Activated CD4-positive, alpha-beta memory T cell treated with anti-CD3 and anti-CD28 coated beads, Interleukin-2, amount 10 ng/mL, durations not matched to agents 7 days and 5 days (primary cell): ENCODE measurements at regions not wholly inside any gene's neighbourhood (a gene's known extent, or its start where the extent isn't known, plus 50 kb on each side); places are given as distances from the start of the nearest gene placed in this dataset.
A peak's percentile ranks its signal among the peaks of the same experiment; 100 is the strongest.
"Not testable (repeated sequence)": the region's sequence is repeated elsewhere in the genome, so short reads cannot be mapped to it uniquely, and the experiment has no call there.

Experiments used
- CTCF ChIA-PET: fragments of 350-600 bp; sonication (Branson Sonifier 250); formaldehyde crosslinking; loops from one replicate; lab custom pipeline; 2021; ENCODE audit warnings: antibody characterized with exemption, inconsistent platforms; lab: Charles Lee
- POLR2A ChIA-PET: fragments of 350-600 bp; sonication (Branson Sonifier 250); formaldehyde crosslinking; loops from one replicate; lab custom pipeline; 2021; ENCODE audit warnings: antibody characterized with exemption; lab: Charles Lee
- DNase-seq: peaks from one replicate; pipeline ENCODE4 v3.0.0-alpha.2; 2020
- H3K27ac Mint-ChIP-seq: one replicate; pipeline ENCODE4 v1.8.0; 2021; ENCODE audit warnings: mild to moderate bottlenecking, mixed read lengths
- H3K27me3 Mint-ChIP-seq: one replicate; pipeline ENCODE4 v1.8.0; 2021; ENCODE audit warnings: mixed read lengths
- H3K36me3 Mint-ChIP-seq: one replicate; pipeline ENCODE4 v1.8.0; 2021; ENCODE audit warnings: low read depth, mixed read lengths
- H3K4me1 Mint-ChIP-seq: one replicate; pipeline ENCODE4 v1.8.0; 2021; ENCODE audit warnings: mixed read lengths
- H3K4me3 Mint-ChIP-seq: one replicate; pipeline ENCODE4 v1.8.0; 2021; ENCODE audit warnings: mild to moderate bottlenecking, mixed read lengths
- H3K9me3 Mint-ChIP-seq: one replicate; pipeline ENCODE4 v1.8.0; 2021; ENCODE audit warnings: mixed read lengths

DNA sequence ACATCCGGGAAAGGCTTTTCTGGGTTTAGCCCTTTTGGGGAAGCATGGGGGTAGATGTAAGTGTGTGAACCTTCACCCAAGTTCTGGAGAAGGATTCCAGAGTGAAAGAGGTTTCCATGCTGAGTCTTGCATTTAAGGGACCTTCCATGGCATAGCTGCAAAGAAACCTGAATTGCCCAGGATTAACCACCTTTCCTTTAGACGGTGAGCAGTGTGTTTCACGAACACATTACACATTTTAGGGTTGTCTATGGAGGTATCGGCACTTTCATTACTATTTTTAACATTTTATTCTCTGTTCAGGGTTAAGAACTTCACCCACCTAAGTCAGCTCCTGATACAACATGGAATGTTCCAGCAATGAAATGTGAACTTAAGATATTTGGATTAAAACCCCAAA, 250.2 kb upstream of the PLGLB2 start:
- H3K36me3 Mint-ChIP-seq, CTCF ChIA-PET, H3K27me3 Mint-ChIP-seq, DNase-seq, H3K27ac Mint-ChIP-seq, POLR2A ChIA-PET, H3K4me3 Mint-ChIP-seq, H3K9me3 Mint-ChIP-seq: not testable (repeated sequence)
- H3K4me1 Mint-ChIP-seq, result peaks cover 26% of the 10 kb centered on the region

DNA sequence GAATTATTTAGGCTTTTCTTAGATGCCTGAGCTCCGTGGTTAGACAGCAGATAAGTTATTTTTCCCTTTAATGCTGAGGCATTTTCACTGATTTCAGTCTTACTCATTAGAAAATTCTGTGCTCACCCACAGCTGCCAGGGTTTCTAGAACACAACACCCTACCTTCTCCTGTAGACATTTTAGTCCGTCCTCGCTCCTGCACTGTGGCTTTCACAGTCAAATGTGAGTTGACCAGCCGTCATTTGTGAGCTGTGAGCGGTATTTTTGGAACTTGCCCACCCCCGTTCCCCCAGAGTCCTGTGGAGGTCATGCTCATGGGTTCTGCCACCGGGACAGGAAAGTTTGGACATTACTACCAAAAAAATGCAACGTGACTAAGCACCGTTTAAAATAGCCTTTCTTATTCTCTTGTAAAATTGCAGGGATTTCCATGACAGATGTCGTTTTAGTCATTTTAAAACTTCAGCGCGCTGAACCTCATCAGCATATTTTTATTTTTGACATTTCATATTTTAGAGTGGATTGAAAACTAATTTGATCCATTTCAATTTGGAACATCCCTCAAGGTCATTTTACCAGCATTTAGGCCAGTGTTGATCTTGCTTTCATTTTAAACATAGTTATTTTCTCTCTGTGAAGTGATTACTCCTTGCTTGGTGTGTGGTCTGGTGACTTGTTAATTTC, 249.6 kb upstream of the PLGLB2 start:
- CTCF ChIA-PET, POLR2A ChIA-PET, H3K27me3 Mint-ChIP-seq, H3K36me3 Mint-ChIP-seq, DNase-seq, H3K9me3 Mint-ChIP-seq: not testable (repeated sequence)
- H3K4me1 Mint-ChIP-seq, result peaks cover 26% of the 10 kb centered on the region
- peak overlapping the region; percentile 64 for H3K27ac Mint-ChIP-seq
- H3K4me3 Mint-ChIP-seq, result peak overlapping the region; percentile 47

DNA sequence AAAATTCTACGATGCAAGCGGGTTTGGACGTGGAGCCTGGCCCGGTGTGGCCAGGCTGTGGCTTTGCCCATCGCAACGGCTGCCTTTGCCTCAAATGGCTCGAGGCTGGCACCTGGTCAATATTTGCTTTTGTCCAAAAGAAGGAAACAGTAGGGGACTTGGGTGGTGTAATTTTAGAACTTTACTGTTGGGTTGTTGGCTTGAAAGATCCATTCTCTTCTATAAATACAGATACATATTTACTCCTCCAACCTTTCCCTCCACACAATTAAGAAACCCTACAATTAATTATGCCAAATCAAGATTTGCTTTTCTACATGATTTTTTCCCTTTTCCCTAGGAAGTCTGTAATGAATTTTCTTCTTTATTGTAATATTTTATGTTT, 249.0 kb upstream of the PLGLB2 start:
- H3K27me3 Mint-ChIP-seq, H3K36me3 Mint-ChIP-seq, H3K4me3 Mint-ChIP-seq, DNase-seq, CTCF ChIA-PET, POLR2A ChIA-PET, H3K9me3 Mint-ChIP-seq, H3K27ac Mint-ChIP-seq: not testable (repeated sequence)
- peaks cover 26% of the 10 kb centered on the region for H3K4me1 Mint-ChIP-seq

GRCh38 chr2:87499860-87500259, 248.0 kb upstream of the PLGLB2 start:
- DNase-seq, H3K36me3 Mint-ChIP-seq, H3K27me3 Mint-ChIP-seq, H3K9me3 Mint-ChIP-seq, POLR2A ChIA-PET, CTCF ChIA-PET: not testable (repeated sequence)
- Mint-ChIP-seq H3K27ac (peak overlapping the region; percentile 75), H3K4me1 (peaks cover 21% of the 10 kb centered on the region), H3K4me3 (peak overlapping the region; percentile 8)

DNA sequence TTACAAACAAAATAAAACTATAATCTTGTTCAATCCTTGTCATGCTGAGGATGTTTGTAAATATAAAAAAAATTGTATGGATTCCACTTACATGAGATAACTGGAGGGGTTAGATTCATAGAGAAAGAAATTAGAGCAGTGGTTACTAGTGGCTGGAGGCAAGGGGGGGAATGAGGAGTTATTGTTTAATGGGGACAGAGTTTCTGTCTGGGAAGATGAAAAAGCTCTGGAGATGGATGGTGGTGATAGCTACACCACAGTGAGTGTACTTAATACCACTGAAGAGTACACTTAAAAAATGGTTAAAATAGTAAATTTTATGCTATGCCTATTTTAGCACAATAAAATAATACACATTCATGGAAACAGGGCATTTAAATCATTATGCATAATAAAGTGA, 247.5 kb upstream of the PLGLB2 start:
- POLR2A ChIA-PET, H3K36me3 Mint-ChIP-seq, CTCF ChIA-PET, H3K9me3 Mint-ChIP-seq, DNase-seq, H3K27me3 Mint-ChIP-seq: not testable (repeated sequence)
- Mint-ChIP-seq H3K4me3 (peak overlapping the region; percentile 39), H3K27ac (peak overlapping the region; percentile 75), H3K4me1 (peaks cover 15% of the 10 kb centered on the region)

DNA sequence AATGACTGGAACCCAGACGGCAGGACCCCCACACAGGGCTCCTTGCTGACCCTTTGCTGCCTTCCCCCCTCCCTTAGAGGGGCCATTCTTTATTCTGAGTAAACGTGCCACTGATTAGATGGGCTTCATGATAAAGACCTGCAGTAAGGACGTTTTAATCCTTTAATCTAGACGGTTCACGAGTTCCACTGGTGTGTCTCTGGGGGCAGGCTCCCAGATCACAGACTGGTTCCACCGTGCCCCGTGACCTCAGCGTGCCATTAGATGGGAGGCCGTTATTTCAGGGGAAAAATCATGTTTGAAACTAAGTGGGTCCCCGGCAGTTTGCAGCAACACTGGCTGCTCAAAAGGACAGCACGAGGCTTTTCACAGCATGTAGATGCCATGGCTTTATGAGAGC, 246.9 kb upstream of the PLGLB2 start:
- CTCF ChIA-PET, H3K9me3 Mint-ChIP-seq, DNase-seq, H3K27ac Mint-ChIP-seq, H3K4me3 Mint-ChIP-seq, H3K36me3 Mint-ChIP-seq, POLR2A ChIA-PET, H3K27me3 Mint-ChIP-seq: not testable (repeated sequence)
- peaks cover 13% of the 10 kb centered on the region for H3K4me1 Mint-ChIP-seq

- CTCF ChIA-PET, H3K27ac Mint-ChIP-seq, POLR2A ChIA-PET, DNase-seq, H3K4me3 Mint-ChIP-seq, H3K36me3 Mint-ChIP-seq, H3K27me3 Mint-ChIP-seq, H3K9me3 Mint-ChIP-seq: not testable (repeated sequence)
- peaks cover 14% of the 10 kb centered on the region for H3K4me1 Mint-ChIP-seq
Observed at GRCh38 chr2:87502948-87503347, 244.9 kb upstream of the PLGLB2 start.

DNA sequence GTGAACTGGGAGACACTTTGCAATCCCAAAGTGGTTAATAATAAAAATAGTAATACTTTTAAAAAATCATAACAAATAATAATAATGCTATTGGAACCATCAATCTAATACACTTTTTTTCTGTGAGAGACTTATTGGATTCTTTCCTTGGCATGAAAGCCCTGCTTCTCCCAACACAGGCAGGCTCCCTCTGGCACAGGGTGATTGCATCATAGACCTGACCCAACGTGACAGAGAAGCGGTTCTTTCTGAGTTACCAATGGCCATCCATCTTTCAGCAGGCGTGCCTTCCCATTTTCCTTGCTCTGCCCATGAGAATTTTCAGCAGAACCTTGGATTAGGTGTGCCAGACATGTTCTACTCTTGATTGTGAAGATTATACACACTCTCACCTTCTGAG, 242.6 kb upstream of the PLGLB2 start:
- DNase-seq, CTCF ChIA-PET, H3K27ac Mint-ChIP-seq, POLR2A ChIA-PET, H3K9me3 Mint-ChIP-seq, H3K36me3 Mint-ChIP-seq, H3K27me3 Mint-ChIP-seq, H3K4me3 Mint-ChIP-seq: not testable (repeated sequence)
- peaks cover 18% of the 10 kb centered on the region for H3K4me1 Mint-ChIP-seq

- H3K36me3 Mint-ChIP-seq, H3K27me3 Mint-ChIP-seq, H3K27ac Mint-ChIP-seq, POLR2A ChIA-PET, H3K4me3 Mint-ChIP-seq, CTCF ChIA-PET, DNase-seq, H3K9me3 Mint-ChIP-seq: not testable (repeated sequence)
- peaks cover 17% of the 10 kb centered on the region for H3K4me1 Mint-ChIP-seq
Observed at GRCh38 chr2:87505909-87506308, 242.0 kb upstream of the PLGLB2 start.

DNA sequence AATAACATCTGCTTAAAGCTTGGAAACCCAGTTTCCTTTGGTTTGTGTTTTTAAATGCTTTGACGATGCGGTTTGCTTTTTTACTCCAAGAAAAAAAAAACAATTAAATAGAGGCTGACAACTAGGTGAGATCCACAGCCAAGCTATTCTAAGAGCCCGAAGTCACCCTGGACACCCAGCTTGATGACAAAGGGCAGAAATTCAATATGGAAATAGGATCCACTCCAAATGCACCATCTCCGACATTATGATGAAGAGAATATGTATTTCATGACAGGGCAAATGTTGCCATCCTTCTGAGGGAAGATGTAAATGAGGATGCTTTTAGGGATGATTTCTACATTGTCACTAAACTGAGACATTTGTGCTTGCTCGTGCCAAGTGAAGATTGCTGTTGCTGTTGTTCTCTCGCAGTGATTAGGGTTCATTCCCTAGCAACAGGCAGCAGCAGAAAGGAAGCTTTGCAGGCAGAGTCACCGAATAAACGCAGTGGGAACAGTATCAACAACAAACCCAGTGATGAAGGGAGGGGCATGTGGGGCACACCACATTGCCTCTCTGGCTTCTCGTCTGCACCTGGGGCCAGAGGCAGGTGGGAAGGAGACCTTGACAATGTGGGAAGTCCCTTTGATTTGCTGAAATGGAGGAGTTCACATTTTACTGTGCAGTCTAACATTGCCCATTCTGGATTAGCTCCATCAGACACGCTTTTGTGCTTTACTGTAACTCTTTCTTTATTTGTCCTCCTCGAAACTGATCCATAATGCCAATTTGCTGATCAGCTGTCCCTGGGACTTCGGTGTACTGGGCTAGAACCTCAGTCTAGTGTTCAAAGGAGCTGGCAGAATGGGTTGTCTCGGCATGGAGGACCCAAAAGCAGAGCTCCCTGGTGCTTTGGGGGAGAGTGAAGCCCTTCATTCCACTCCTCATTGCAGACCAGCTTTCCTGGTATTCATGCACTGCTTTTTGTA, 240.2 kb upstream of the PLGLB2 start:
- H3K27me3 Mint-ChIP-seq, H3K9me3 Mint-ChIP-seq, H3K36me3 Mint-ChIP-seq, CTCF ChIA-PET, H3K27ac Mint-ChIP-seq, POLR2A ChIA-PET, DNase-seq, H3K4me3 Mint-ChIP-seq: not testable (repeated sequence)
- H3K4me1 Mint-ChIP-seq, result peaks cover 17% of the 10 kb centered on the region

DNA sequence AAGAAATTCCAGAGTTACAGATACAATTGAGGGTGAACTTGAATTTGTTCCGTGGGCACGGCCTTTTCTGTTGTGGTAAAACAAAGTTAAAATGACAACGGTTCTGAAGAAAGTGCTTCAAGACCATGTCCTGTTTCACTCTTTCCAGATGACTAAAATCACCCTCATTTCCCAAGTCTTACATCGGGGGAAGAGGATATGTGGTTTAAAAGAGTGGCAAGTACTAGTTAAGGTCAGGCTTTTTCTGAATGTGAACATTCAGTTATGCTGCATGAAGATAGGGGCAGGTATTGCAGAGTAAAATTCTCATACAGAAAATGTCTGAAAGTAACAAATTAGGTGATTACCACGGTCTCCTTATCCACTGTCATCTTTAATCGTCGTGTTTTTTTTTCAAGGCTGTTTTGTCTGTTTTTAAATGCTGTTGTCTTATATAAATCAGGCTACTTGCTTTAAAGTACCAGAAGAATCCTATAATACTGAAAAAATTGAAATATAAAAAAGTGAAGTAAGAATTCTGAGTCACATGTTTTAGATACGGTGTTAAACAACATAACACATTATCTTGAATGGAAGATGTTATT, 236.6 kb upstream of the PLGLB2 start:
- CTCF ChIA-PET, POLR2A ChIA-PET, H3K36me3 Mint-ChIP-seq, H3K9me3 Mint-ChIP-seq, H3K4me3 Mint-ChIP-seq, DNase-seq, H3K27me3 Mint-ChIP-seq: not testable (repeated sequence)
- peak overlapping the region; percentile 49 for H3K27ac Mint-ChIP-seq
- H3K4me1 Mint-ChIP-seq, result peaks cover 21% of the 10 kb centered on the region

DNA sequence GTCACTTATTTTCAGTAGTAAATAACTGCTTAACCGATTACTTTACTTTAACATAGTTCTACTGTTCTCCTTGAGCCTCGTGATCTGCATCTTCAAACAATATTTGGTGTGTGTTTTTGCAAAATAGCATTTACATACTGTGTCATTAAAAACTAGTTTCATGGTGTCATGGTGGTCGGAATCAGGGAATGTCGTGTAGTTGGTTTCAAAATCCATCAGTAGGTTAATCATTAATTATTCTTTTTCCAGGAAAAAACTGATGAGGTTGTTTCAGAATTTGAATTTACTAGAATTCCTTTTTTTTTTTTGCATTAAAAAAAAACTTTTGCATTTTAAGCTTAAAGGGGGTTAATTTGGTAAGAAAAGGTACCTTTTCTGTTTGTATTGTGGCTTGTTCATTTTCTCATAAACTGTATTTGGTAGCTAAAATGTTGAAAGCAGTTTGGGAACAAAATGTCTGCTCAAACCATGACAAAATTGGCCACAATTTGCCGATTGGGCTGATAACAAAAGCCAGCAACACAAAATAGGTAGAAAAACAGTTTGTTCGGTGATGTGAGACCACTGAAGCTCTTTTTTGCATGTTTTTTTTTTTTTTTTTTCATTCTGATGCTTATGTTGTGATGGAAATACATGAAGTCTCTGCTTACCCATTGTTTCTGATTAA, 234.9 kb upstream of the PLGLB2 start:
- H3K9me3 Mint-ChIP-seq, DNase-seq, H3K4me3 Mint-ChIP-seq, H3K27ac Mint-ChIP-seq, POLR2A ChIA-PET, CTCF ChIA-PET, H3K27me3 Mint-ChIP-seq: not testable (repeated sequence)
- Mint-ChIP-seq H3K4me1 (peaks cover 26% of the 10 kb centered on the region), H3K36me3 (peaks cover 12% of the 10 kb centered on the region)

GRCh38 chr2:87514034-87514433, 233.9 kb upstream of the PLGLB2 start:
- H3K27me3 Mint-ChIP-seq, H3K27ac Mint-ChIP-seq, H3K4me3 Mint-ChIP-seq, POLR2A ChIA-PET, H3K36me3 Mint-ChIP-seq, CTCF ChIA-PET, DNase-seq, H3K9me3 Mint-ChIP-seq: not testable (repeated sequence)
- peaks cover 21% of the 10 kb centered on the region for H3K4me1 Mint-ChIP-seq
